ENCODE measurements at regions not wholly inside any gene's neighbourhood (a gene's known extent, or its start where the extent isn't known, plus 50 kb on each side); places are given as distances from the start of the nearest gene placed in this dataset.

DNA sequence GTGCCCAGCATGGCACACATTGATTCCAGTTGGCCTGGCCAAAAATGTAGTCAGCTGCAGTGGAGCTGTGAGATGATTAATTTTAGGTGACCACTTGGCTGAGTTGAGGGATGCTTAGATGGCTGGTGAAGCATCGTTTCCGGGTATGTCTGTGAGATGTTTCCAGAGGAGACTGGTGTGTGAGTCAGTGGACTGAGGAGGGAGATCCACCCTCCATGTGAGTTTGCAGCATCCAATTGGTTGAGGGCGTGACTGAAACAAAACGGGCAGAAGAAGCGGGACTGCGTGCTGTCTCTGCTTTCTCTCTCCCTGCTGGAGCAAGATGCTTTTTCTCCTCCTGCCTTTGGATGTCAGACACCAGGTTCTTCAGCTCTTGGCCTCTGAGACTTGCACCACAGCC, 68.2 kb upstream of the DSCAM start:
- no peak for TF ChIP-seq SP1 (IDR thresholded peaks at IDR 0.05)
- TF ChIP-seq FOXM1 (IDR thresholded peaks at IDR 0.05; ENCODE audit: borderline replicate concordance), result no peak
- no peak for TF ChIP-seq ZNF384 (IDR thresholded peaks at IDR 0.05)
- no peak for TF ChIP-seq TARDBP (IDR thresholded peaks at IDR 0.05)
- TF ChIP-seq BHLHE40 (IDR thresholded peaks at IDR 0.05; ENCODE audit: borderline replicate concordance), result no peak
- TF ChIP-seq ARNT (IDR thresholded peaks at IDR 0.05), result no peak
- TF ChIP-seq FOXA1 (IDR thresholded peaks at IDR 0.05), result no peak
- TF ChIP-seq ELF4 (IDR thresholded peaks at IDR 0.05), result no peak
- no peak for TF ChIP-seq FOXK2 (IDR thresholded peaks at IDR 0.05)
- TF ChIP-seq SUZ12 (IDR thresholded peaks at IDR 0.05), result no peak
- no peak for TF ChIP-seq LEF1 (IDR thresholded peaks at IDR 0.05; ENCODE audit: borderline replicate concordance)
- TF ChIP-seq L3MBTL2 (conservative IDR thresholded peaks at IDR 0.05), result no peak
- TF ChIP-seq NFRKB (IDR thresholded peaks at IDR 0.05), result no peak
- TF ChIP-seq, protein P1, sequence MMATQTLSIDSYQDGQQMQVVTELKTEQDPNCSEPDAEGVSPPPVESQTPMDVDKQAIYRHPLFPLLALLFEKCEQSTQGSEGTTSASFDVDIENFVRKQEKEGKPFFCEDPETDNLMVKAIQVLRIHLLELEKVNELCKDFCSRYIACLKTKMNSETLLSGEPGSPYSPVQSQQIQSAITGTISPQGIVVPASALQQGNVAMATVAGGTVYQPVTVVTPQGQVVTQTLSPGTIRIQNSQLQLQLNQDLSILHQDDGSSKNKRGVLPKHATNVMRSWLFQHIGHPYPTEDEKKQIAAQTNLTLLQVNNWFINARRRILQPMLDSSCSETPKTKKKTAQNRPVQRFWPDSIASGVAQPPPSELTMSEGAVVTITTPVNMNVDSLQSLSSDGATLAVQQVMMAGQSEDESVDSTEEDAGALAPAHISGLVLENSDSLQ (IDR thresholded peaks at IDR 0.05), result no peak

Measured in HEK293T (cell line).